OCI-LY7 (cell line): ENCODE measurements at regions not wholly inside any gene's neighbourhood (a gene's known extent, or its start where the extent isn't known, plus 50 kb on each side); places are given as distances from the start of the nearest gene placed in this dataset.

Experiments used
- BruUV-seq: library from RNA; stranded (reverse); fragments of 400-500 nt; replicated peaks from 2 replicates; lab custom pipeline; 2021; lab: Mats Ljungman, UMichigan
- CTCF ChIA-PET: fragments of 300-600 bp; sonication (Branson Sonifier 250); formaldehyde crosslinking; loops from one replicate; lab custom pipeline; 2022; ENCODE audit warnings: antibody characterized with exemption; ENCODE audit not compliant: unreplicated experiment; lab: Charles Lee
- POLR2A ChIA-PET: fragments of 300-600 bp; sonication (Branson Sonifier 250); formaldehyde crosslinking; loops from one replicate; lab custom pipeline; 2022; ENCODE audit warnings: antibody characterized with exemption; lab: Charles Lee
- DNase-seq: peaks from one replicate; pipeline ENCODE4 v3.0.0-alpha.2; 2015; ENCODE audit warnings: low spot score
- H2AFZ ChIP-seq: fragments of 200-600 bp; sonication (generic), shearing (Covaris generic); 2 replicates; pipeline ENCODE4 v1.6.1; 2014; ENCODE audit warnings: mild to moderate bottlenecking, antibody characterized with exemption, low read length, moderate library complexity
- H3K27ac ChIP-seq: fragments of 200-600 bp; sonication (generic); 2 replicates; pipeline ENCODE4 v1.5.1; 2014; ENCODE audit warnings: mixed run types, low read depth, mild to moderate bottlenecking, moderate library complexity, low read length, inconsistent platforms; ENCODE audit not compliant: poor library complexity, severe bottlenecking
- H3K36me3 ChIP-seq: fragments of 200-600 bp; sonication (generic); 2 replicates; pipeline ENCODE4 v1.6.1; 2014; ENCODE audit warnings: mild to moderate bottlenecking, antibody characterized with exemption, low read length, moderate library complexity, mixed read lengths; ENCODE audit not compliant: insufficient read depth
- H3K4me1 ChIP-seq: fragments of 200-600 bp; sonication (generic); 2 replicates; pipeline ENCODE4 v1.5.1; 2014; ENCODE audit warnings: mild to moderate bottlenecking, low read length; ENCODE audit not compliant: insufficient read depth, poor library complexity, severe bottlenecking
- H3K4me2 ChIP-seq: fragments of 200-600 bp; sonication (generic); 2 replicates; pipeline ENCODE4 v1.6.1; 2014; ENCODE audit warnings: mild to moderate bottlenecking, low read length
- H3K4me3 ChIP-seq: fragments of 200-600 bp; sonication (generic); 2 replicates; pipeline ENCODE4 v1.5.1; 2014; ENCODE audit warnings: mild to moderate bottlenecking, low read depth, low read length; ENCODE audit not compliant: poor library complexity, severe bottlenecking
- H3K79me2 ChIP-seq: fragments of 200-600 bp; sonication (generic); 2 replicates; pipeline ENCODE4 v1.6.1; 2016; ENCODE audit warnings: low read depth, mild to moderate bottlenecking, low read length, moderate library complexity, mixed read lengths; ENCODE audit not compliant: insufficient read depth
- H3K9me2 ChIP-seq: fragments of 200-600 bp; sonication (generic); 2 replicates; pipeline ENCODE4 v1.6.1; 2016; ENCODE audit warnings: mild to moderate bottlenecking, low read length, mixed read lengths; ENCODE audit not compliant: insufficient read depth
- H3K9me3 ChIP-seq: fragments of 200-600 bp; sonication (generic); 2 replicates; pipeline ENCODE4 v1.6.1; 2014; ENCODE audit warnings: mild to moderate bottlenecking, mixed run types, low read length, mixed read lengths
- H4K20me1 ChIP-seq: fragments of 200-600 bp; sonication (generic); 2 replicates; pipeline ENCODE4 v1.6.1; 2014; ENCODE audit warnings: mild to moderate bottlenecking, antibody characterized with exemption, low read length, moderate library complexity, mixed read lengths; ENCODE audit not compliant: insufficient read depth
- EZH2phosphoT487 ChIP-seq: fragments of 200-600 bp; sonication (generic); IDR thresholded peaks from 2 replicates; pipeline ENCODE4 v1.6.1; 2018; ENCODE audit warnings: low read depth, borderline replicate concordance, mild to moderate bottlenecking, mixed run types, antibody characterized with exemption, low read length, moderate library complexity, mixed read lengths
- intact Hi-C: fragments of 100-400 bp; cut with micrococcal nuclease; formaldehyde crosslinking; loops from one replicate; pipeline ENCODE4 v1.10.0; 2022; ENCODE audit not compliant: unreplicated experiment
- TF ChIP-seq, protein P1 (sequence below): fragments of 200-600 bp; sonication (generic); conservative IDR thresholded peaks from 2 replicates; pipeline ENCODE4 v1.5.1; 2014; ENCODE audit warnings: mild to moderate bottlenecking, antibody characterized with exemption, low read length, moderate library complexity, mixed read lengths

GRCh38 chr1:90339811-90340210, 344.9 kb downstream of the ZNF326 start:
- H3K4me1 ChIP-seq, result no peaks in the 10 kb centered on the region
- no peak overlapping the region for H3K4me2 ChIP-seq
- intact Hi-C loops, result no loop called here
- no peaks in the 10 kb centered on the region for H4K20me1 ChIP-seq
- no peak for DNase-seq
- no peaks in the 10 kb centered on the region for H3K36me3 ChIP-seq
- no peaks in the 10 kb centered on the region for H3K79me2 ChIP-seq
- TF ChIP-seq, protein P1, sequence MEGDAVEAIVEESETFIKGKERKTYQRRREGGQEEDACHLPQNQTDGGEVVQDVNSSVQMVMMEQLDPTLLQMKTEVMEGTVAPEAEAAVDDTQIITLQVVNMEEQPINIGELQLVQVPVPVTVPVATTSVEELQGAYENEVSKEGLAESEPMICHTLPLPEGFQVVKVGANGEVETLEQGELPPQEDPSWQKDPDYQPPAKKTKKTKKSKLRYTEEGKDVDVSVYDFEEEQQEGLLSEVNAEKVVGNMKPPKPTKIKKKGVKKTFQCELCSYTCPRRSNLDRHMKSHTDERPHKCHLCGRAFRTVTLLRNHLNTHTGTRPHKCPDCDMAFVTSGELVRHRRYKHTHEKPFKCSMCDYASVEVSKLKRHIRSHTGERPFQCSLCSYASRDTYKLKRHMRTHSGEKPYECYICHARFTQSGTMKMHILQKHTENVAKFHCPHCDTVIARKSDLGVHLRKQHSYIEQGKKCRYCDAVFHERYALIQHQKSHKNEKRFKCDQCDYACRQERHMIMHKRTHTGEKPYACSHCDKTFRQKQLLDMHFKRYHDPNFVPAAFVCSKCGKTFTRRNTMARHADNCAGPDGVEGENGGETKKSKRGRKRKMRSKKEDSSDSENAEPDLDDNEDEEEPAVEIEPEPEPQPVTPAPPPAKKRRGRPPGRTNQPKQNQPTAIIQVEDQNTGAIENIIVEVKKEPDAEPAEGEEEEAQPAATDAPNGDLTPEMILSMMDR, result no peak
- TF ChIP-seq EZH2phosphoT487, result no peak
- ChIA-PET POLR2A (no interaction called here), CTCF (no interaction called here)
- no peaks in the 10 kb centered on the region for H3K9me2 ChIP-seq
- no peak overlapping the region for H2AFZ ChIP-seq
- no peak overlapping the region for H3K27ac ChIP-seq
- no TSS peak for BruUV-seq
- no peak overlapping the region for H3K4me3 ChIP-seq
- H3K9me3 ChIP-seq, result no peaks in the 10 kb centered on the region

DNA sequence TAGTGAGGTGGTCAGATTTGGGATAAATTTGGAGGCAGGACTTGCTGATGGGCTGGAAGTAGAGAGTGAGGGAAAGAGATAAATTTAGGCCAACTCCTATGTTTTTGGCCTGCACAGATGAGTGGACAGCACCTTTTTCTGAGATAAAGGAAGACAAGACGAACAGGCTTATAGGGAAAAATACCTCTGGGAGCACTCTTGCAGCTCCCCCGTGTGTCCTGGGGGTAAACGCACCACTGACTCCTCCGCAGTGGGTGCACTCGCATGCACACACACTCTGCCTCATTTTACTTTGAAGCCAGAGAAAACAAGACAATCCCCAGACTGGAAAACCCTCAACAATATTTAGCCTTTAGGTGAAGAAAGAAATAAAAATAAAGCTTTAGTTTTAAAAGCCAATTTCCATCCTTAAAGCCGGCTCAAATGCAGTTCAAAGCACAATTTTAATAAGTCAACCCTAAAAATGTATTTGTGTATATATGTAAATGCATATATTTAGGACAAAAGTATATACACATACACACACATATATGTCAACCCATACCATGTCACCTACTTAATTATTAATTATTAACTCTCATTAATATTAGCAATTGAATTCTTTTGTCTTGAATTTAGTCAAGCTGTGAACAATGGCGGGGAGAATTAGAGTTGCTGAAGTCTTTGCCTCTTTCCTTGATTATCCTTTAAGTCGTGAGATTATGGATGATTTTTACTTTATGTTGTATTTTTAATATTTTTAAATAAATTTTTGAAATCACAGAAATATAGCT, 341.8 kb downstream of the ZNF326 start:
- no peaks in the 10 kb centered on the region for H3K9me3 ChIP-seq
- ChIA-PET POLR2A (interaction anchor here (0.6 to 1.5 kb wide), 2 partner anchors 10 to 27 kb away, joined by 3 read pairs; no protein-coding TSS in a partner anchor), CTCF (no interaction called here)
- no TSS peak for BruUV-seq
- H3K36me3 ChIP-seq, result no peaks in the 10 kb centered on the region
- no peaks in the 10 kb centered on the region for H3K4me1 ChIP-seq
- no peaks in the 10 kb centered on the region for H3K9me2 ChIP-seq
- intact Hi-C loops, result no loop called here
- H3K79me2 ChIP-seq, result no peaks in the 10 kb centered on the region
- H3K27ac ChIP-seq, result no peak overlapping the region
- no peak overlapping the region for H3K4me3 ChIP-seq
- H4K20me1 ChIP-seq, result no peaks in the 10 kb centered on the region
- DNase-seq, result no peak
- no peak for TF ChIP-seq EZH2phosphoT487
- TF ChIP-seq, protein P1, result no peak
- no peak overlapping the region for H3K4me2 ChIP-seq
- no peak overlapping the region for H2AFZ ChIP-seq

- Histone ChIP-seq H2AFZ (no peak overlapping the region), H3K4me2 (no peak overlapping the region), H4K20me1 (no peaks in the 10 kb centered on the region), H3K36me3 (no peaks in the 10 kb centered on the region), H3K9me2 (no peaks in the 10 kb centered on the region), H3K4me3 (no peak overlapping the region), H3K27ac (no peak overlapping the region), H3K4me1 (no peaks in the 10 kb centered on the region), H3K9me3 (no peaks in the 10 kb centered on the region), H3K79me2 (no peaks in the 10 kb centered on the region)
- no TSS peak for BruUV-seq
- ChIA-PET POLR2A (no interaction called here), CTCF (no interaction called here)
- TF ChIP-seq, protein P1, result no peak
- TF ChIP-seq EZH2phosphoT487, result no peak
- no peak for DNase-seq
- intact Hi-C loops, result no loop called here
Measured at GRCh38 chr1:90335558-90335957, 340.6 kb downstream of the ZNF326 start.
